Activated T-cell treated with anti-CD3 and anti-CD28 coated beads, Interleukin-2, amount 50 U/mL, for 72 hours (primary cell): ENCODE measurements at regions not wholly inside any gene's neighbourhood (a gene's known extent, or its start where the extent isn't known, plus 50 kb on each side); places are given as distances from the start of the nearest gene placed in this dataset.
"Not testable (repeated sequence)": the region's sequence is repeated elsewhere in the genome, so short reads cannot be mapped to it uniquely, and the experiment has no call there.

Experiments used
- ATAC-seq, 2 donors: fragments of 150-1000 bp; cut with Tn5 transposase; replicated peaks in 1 of 2; 2 replicates each; pipeline ENCODE4 v1.10.0; 2021; ENCODE audit warnings: moderate library complexity in 2 of 2, mild to moderate bottlenecking in 1 of 2
- DNase-seq, 2 donors: peaks; one replicate each; pipeline ENCODE4 v3.0.0; 2021 to 2022; ENCODE audit warnings: mixed read lengths in 1 of 2
- H3K27ac Mint-ChIP-seq: one replicate; pipeline ENCODE4 v1.8.0; 2022; ENCODE audit warnings: mild to moderate bottlenecking, moderate library complexity, mixed read lengths
- H3K27me3 Mint-ChIP-seq: one replicate; pipeline ENCODE4 v1.8.0; 2022; ENCODE audit warnings: low read depth, mixed read lengths
- H3K36me3 Mint-ChIP-seq, 2 donors: one replicate each; pipeline ENCODE4 v1.8.0; 2022; ENCODE audit warnings: mixed read lengths in 2 of 2, mild to moderate bottlenecking in 1 of 2; ENCODE audit not compliant: insufficient read depth in 2 of 2
- H3K4me1 Mint-ChIP-seq: one replicate; pipeline ENCODE4 v1.8.0; 2022; ENCODE audit warnings: low read depth, mixed read lengths
- H3K4me3 Mint-ChIP-seq, 2 donors: one replicate each; pipeline ENCODE4 v1.8.0; 2022; ENCODE audit warnings: mild to moderate bottlenecking in 2 of 2, mixed read lengths in 2 of 2, moderate library complexity in 2 of 2
- H3K9me3 Mint-ChIP-seq, 2 donors: one replicate each; pipeline ENCODE4 v1.8.0; 2022; ENCODE audit warnings: mixed read lengths in 2 of 2

GRCh38 chr2:121059651-121060649, 225.1 kb downstream of the TFCP2L1 start:
- no peaks in the 10 kb centered on the region for H3K27me3 Mint-ChIP-seq
- H3K4me3 Mint-ChIP-seq = no peak overlapping the region
- H3K9me3 Mint-ChIP-seq = no peaks in the 10 kb centered on the region
- ATAC-seq (no peak), DNase-seq (no peak)
- no peak overlapping the region for H3K27ac Mint-ChIP-seq
- no peaks in the 10 kb centered on the region for H3K4me1 Mint-ChIP-seq
- H3K36me3 Mint-ChIP-seq = no peaks in the 10 kb centered on the region

GRCh38 chr2:121061633-121062032, 223.4 kb downstream of the TFCP2L1 start:
- no peak for ATAC-seq
- H3K27me3 Mint-ChIP-seq = no peaks in the 10 kb centered on the region
- no peaks in the 10 kb centered on the region for H3K9me3 Mint-ChIP-seq
- DNase-seq = no peak
- H3K4me1 Mint-ChIP-seq = no peaks in the 10 kb centered on the region
- no peak overlapping the region for H3K27ac Mint-ChIP-seq
- no peaks in the 10 kb centered on the region for H3K36me3 Mint-ChIP-seq
- no peak overlapping the region for H3K4me3 Mint-ChIP-seq

GRCh38 chr2:121063471-121063870, 221.5 kb downstream of the TFCP2L1 start:
- ATAC-seq (no peak), DNase-seq (no peak)
- Mint-ChIP-seq H3K4me1 (no peaks in the 10 kb centered on the region), H3K36me3 (no peaks in the 10 kb centered on the region), H3K27ac (no peak overlapping the region), H3K4me3 (no peak overlapping the region), H3K27me3 (no peaks in the 10 kb centered on the region), H3K9me3 (no peaks in the 10 kb centered on the region)

GRCh38 chr2:121064186-121064585, 220.8 kb downstream of the TFCP2L1 start:
- Mint-ChIP-seq H3K4me1 (no peaks in the 10 kb centered on the region), H3K9me3 (no peaks in the 10 kb centered on the region), H3K27ac (no peak overlapping the region), H3K27me3 (no peaks in the 10 kb centered on the region), H3K36me3 (no peaks in the 10 kb centered on the region), H3K4me3 (no peak overlapping the region)
- no peak for ATAC-seq
- DNase-seq = no peak

- Mint-ChIP-seq H3K27ac (no peak overlapping the region), H3K27me3 (no peaks in the 10 kb centered on the region), H3K4me3 (no peak overlapping the region), H3K9me3 (no peaks in the 10 kb centered on the region), H3K36me3 (no peaks in the 10 kb centered on the region), H3K4me1 (no peaks in the 10 kb centered on the region)
- ATAC-seq (no peak), DNase-seq (no peak)
These were observed 219.8 kb downstream of the TFCP2L1 start for GRCh38 chr2:121065239-121065638.

- Mint-ChIP-seq H3K27ac (no peak overlapping the region), H3K4me3 (no peak overlapping the region), H3K4me1 (no peaks in the 10 kb centered on the region), H3K27me3 (no peaks in the 10 kb centered on the region), H3K9me3 (no peaks in the 10 kb centered on the region), H3K36me3 (no peaks in the 10 kb centered on the region)
- no peak for DNase-seq
- ATAC-seq = no peak
These were observed 218.5 kb downstream of the TFCP2L1 start for GRCh38 chr2:121066526-121066925.

GRCh38 chr2:121068851-121069250, 216.2 kb downstream of the TFCP2L1 start:
- Mint-ChIP-seq H3K27ac (no peak overlapping the region), H3K27me3 (no peaks in the 10 kb centered on the region), H3K4me1 (no peaks in the 10 kb centered on the region), H3K36me3 (no peaks in the 10 kb centered on the region), H3K9me3 (no peaks in the 10 kb centered on the region), H3K4me3 (no peak overlapping the region)
- ATAC-seq (no peak), DNase-seq (no peak)

- Mint-ChIP-seq H3K27ac (no peak overlapping the region), H3K4me1 (no peaks in the 10 kb centered on the region), H3K9me3 (no peaks in the 10 kb centered on the region), H3K4me3 (no peak overlapping the region), H3K27me3 (no peaks in the 10 kb centered on the region), H3K36me3 (no peaks in the 10 kb centered on the region)
- ATAC-seq = no peak
- DNase-seq = no peak
These were observed 215.5 kb downstream of the TFCP2L1 start for GRCh38 chr2:121069434-121069969.

GRCh38 chr2:121070061-121070460, 214.9 kb downstream of the TFCP2L1 start:
- DNase-seq, H3K36me3 Mint-ChIP-seq, H3K9me3 Mint-ChIP-seq, ATAC-seq, H3K27me3 Mint-ChIP-seq, H3K4me3 Mint-ChIP-seq, H3K4me1 Mint-ChIP-seq, H3K27ac Mint-ChIP-seq: not testable (repeated sequence)

GRCh38 chr2:121071034-121071504, 213.9 kb downstream of the TFCP2L1 start:
- Mint-ChIP-seq H3K27ac (no peak overlapping the region), H3K9me3 (no peaks in the 10 kb centered on the region), H3K27me3 (peaks cover 14% of the 10 kb centered on the region), H3K36me3 (no peaks in the 10 kb centered on the region), H3K4me1 (peaks cover 6% of the 10 kb centered on the region), H3K4me3 (no peak overlapping the region)
- DNase-seq = peak; percentile 66 to 69
- peak; percentile 26 to 28 for ATAC-seq

- H3K27me3 Mint-ChIP-seq = peaks cover 25% of the 10 kb centered on the region
- ATAC-seq (no peak), DNase-seq (no peak)
- H3K36me3 Mint-ChIP-seq = no peaks in the 10 kb centered on the region
- peaks cover 7% of the 10 kb centered on the region for H3K4me1 Mint-ChIP-seq
- no peaks in the 10 kb centered on the region for H3K9me3 Mint-ChIP-seq
- no peak overlapping the region for H3K27ac Mint-ChIP-seq
- no peak overlapping the region for H3K4me3 Mint-ChIP-seq
These were observed 212.2 kb downstream of the TFCP2L1 start for GRCh38 chr2:121072784-121073183.

GRCh38 chr2:121073320-121074210, 211.4 kb downstream of the TFCP2L1 start:
- ATAC-seq (no peak), DNase-seq (no peak)
- H3K36me3 Mint-ChIP-seq = no peaks in the 10 kb centered on the region
- no peak overlapping the region for H3K4me3 Mint-ChIP-seq
- H3K27ac Mint-ChIP-seq = no peak overlapping the region
- peaks cover 25% of the 10 kb centered on the region for H3K27me3 Mint-ChIP-seq
- peaks cover 7% of the 10 kb centered on the region for H3K4me1 Mint-ChIP-seq
- H3K9me3 Mint-ChIP-seq = no peaks in the 10 kb centered on the region
